Stimulated activated CD8-positive, alpha-beta memory T cell treated with anti-CD3 and anti-CD28 coated beads, Interleukin-12 subunit alpha, Interleukin-12 subunit beta, amount 100 ng/mL, for 24 hours (primary cell): ENCODE measurements at regions not wholly inside any gene's neighbourhood (a gene's known extent, or its start where the extent isn't known, plus 50 kb on each side); places are given as distances from the start of the nearest gene placed in this dataset.

Experiments used
- DNase-seq: peaks from one replicate; pipeline ENCODE4 v3.0.0-alpha.2; 2020; ENCODE audit errors: extremely low read depth

DNA sequence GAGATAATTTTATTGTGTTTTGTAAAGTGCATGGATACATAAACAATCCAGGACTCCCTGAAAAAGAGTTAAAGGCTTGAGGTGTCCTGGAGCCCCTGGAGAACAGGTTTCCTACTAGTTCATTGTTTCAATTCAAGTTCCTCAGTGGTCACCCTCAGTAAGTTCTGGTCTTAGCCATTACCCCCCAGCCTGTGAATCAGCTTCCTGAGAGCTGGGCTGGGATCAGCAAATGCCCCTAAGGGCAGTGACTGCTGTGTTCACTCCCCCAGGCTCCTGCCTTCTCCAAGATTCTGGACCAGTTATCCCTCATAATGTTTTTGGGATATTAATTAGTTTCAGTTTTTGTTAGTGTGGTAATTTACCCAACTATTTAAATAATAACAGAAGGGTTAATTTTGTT is 151.6 kb upstream of the PRSS58 start:
- no peak for DNase-seq

DNA sequence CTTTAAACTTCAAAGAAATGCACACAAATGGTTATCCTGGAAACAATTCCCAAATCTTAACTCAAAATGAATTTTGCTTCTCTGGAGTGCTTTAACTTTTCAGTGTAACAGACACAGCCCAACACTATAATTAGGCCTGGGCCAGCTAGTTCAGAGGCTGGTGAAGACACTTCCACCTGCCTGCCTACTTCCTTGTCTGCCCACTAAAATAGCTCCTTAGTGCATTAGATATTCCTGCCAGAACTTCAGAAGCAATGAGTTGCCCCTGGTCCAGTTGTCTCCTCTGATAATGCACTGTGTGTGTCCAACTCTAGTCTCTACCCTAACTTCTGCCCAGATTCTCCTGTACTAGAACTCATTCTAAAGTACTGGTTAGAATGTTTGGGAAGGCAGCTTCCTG is 150.9 kb upstream of the PRSS58 start:
- no peak for DNase-seq

DNA sequence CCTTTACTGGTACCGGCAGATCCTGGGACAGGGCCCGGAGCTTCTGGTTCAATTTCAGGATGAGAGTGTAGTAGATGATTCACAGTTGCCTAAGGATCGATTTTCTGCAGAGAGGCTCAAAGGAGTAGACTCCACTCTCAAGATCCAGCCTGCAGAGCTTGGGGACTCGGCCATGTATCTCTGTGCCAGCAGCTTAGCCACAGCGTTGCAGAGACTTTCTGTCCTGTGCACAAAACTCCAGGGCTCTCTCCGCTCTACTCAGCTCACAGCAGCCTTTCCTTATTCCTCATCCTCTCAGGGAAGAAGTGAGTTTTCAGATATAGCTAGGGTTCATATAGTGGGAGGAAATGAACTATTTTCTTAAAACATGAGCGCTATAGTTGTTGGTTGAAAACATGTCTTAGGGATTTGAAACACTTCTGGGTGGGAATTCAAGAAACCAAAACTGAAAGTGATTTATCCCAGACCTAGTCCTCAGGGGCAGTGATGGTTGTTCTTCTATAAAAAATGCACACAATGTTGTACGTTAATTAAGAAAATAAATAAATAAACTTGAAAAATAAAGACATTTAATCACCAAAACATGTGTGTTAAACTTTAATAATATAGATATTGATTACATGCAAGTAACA is 150.2 kb upstream of the PRSS58 start:
- no peak for DNase-seq

DNA sequence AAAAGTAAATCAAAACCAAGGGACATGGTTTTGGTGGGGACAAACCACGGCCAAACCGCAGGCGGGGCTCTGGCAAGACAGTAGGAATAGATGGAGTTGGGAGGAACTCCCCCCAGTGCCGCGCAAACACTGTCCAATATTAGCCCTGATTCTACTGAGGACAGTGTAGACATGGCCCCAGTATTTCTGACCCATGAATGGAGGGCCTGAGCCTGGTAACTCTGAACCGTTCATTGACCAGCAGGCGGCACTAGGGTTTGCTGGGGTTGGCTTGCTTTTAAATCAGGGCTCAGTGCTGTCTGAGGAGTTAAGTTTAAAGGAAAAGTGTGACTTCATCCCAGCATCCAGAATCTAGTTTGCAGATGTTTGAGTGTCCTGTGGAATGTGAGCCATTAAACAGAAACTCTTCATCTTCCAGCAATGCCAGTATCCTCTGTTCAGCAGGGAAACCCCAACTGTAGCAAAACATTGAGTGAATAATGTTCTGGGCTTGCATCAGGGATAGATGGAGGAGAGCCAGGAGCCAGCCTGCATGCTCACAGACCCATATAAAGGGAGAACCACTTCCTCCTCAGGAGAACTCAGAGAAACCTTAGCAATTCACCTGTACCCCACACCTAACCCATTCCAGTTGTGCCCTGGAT is 147.4 kb upstream of the PRSS58 start:
- DNase-seq = no peak

DNA sequence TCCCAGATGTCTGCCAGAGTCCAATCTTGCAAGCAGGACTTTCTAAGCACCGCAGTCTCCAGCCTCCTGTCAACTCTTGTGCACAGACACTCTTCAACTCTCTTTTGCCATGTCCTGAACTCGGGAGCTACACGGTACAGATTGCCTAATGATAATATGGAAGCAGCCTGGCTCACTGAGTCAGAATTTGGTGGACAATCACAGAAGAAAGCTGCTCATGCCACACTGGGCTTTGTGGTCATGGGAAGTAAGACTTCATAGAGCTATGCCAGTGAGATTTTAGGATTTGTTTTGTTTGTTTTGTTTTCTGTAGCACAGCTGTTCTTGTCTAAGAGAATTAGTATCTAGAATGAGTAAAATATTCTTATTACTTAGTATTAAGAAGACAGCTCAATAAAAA is 144.1 kb upstream of the PRSS58 start:
- no peak for DNase-seq

DNA sequence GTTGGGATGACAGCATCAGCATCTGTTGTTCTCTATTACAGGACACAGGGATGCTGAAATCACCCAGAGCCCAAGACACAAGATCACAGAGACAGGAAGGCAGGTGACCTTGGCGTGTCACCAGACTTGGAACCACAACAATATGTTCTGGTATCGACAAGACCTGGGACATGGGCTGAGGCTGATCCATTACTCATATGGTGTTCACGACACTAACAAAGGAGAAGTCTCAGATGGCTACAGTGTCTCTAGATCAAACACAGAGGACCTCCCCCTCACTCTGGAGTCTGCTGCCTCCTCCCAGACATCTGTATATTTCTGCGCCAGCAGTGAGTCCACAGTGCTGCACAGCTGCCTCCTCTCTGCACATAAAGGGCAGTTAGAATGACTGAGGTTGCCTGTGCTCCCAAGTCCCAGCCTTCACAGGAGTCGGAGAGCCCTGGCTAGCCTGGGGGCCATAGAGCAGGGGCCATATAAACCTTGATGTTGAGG is 142.2 kb upstream of the PRSS58 start:
- DNase-seq = no peak

DNA sequence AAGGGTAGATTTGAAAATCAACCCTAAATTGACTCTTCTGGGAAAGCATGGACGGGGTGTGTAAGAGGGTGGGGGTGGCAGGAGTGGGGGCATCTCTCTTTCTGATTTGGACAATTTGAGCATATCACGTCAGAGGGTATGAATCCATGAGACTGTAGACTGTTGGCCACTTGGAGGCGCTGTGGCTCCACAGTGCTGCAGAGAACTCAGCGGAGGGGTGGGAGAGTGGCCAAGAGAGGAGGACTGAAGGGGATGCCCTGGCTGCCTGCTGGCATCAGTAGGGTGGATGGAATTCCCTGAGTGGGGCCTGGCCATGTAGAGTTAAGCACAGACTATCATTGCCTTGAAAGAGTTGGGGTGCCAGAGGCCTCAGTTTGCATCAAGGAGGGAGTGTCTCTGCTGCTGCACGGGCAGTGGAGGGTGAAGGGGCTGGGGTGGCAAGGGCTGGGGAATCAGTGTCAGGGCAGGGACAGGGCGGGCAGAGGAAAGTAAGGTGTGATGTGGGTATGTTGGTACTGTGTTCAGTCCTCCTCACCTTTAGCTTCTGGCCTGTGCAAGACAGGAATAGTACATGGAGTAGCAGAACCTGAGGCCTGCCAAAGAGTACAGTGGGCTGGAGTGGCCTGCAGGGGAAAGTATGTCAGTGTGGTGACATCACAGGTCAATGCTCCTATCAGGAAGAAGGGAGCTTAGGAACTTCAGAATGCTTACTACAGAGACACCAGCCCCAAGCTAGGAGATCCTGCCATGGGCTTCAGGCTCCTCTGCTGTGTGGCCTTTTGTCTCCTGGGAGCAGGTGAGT is 133.5 kb upstream of the PRSS58 start:
- DNase-seq = no peak

DNA sequence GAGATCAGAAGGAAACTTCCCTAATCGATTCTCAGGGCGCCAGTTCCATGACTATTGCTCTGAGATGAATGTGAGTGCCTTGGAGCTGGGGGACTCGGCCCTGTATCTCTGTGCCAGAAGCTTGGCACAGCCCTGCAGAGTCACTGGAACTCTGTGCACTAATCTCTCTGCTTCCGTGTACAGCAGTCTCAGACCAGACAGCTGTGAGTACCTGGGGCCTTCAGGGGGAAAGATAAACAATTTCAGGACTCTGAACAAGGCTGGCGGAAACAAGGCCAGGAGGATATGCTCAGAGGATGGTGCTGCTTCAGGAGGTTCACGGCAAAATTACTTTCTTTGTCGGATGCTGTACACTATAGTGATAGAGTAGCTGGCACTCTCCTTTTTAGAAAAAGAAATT is 131.7 kb upstream of the PRSS58 start:
- DNase-seq = no peak

DNA sequence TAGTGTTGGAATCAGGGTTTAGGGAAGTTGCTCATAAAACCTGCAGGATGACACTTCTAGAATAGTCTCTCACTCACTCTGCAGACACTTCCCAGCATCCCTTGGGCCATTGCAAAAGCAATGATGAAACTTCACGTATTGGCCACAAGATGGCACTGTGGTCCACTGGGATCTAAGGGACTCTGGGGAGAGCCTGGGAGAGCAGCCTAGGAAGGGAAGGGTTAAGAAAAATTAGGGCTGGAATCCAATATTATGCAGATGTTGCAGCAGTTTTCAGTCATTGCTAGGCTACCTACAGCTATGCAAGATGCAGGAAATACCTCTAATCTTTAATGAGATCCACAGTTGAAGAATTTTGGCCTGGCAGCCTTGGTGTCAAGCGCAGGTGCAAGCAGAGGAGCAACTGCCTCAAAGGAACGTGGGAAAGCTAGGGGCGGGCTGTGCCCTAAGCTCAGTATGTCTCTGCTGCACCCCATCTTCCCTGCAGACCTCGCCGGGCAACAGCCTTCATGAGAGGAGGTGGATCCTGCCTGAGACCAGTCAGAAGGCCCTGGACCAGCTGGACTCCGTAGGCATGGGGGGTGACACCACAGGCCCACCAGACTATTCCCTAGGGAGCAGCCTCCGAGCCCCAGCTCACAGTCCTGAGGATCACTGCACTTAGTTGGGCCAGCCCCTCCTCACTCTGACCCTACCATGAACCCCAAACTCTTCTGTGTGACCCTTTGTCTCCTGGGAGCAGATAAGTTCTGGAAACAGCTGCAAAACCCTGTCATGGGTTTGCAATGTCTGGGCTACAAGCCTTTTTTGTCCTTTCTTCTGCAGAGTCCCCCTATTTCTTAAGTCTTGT is 127.9 kb upstream of the PRSS58 start:
- no peak for DNase-seq

DNA sequence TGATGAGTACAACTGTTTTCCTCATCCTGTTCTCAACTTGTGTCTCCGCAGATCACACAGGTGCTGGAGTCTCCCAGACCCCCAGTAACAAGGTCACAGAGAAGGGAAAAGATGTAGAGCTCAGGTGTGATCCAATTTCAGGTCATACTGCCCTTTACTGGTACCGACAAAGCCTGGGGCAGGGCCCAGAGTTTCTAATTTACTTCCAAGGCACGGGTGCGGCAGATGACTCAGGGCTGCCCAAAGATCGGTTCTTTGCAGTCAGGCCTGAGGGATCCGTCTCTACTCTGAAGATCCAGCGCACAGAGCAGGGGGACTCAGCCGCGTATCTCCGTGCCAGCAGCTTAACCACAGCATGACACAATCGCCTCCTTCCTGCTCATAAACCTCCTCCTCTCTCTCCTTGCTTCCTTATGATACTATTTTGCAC is 126.7 kb upstream of the PRSS58 start:
- no peak for DNase-seq

DNA sequence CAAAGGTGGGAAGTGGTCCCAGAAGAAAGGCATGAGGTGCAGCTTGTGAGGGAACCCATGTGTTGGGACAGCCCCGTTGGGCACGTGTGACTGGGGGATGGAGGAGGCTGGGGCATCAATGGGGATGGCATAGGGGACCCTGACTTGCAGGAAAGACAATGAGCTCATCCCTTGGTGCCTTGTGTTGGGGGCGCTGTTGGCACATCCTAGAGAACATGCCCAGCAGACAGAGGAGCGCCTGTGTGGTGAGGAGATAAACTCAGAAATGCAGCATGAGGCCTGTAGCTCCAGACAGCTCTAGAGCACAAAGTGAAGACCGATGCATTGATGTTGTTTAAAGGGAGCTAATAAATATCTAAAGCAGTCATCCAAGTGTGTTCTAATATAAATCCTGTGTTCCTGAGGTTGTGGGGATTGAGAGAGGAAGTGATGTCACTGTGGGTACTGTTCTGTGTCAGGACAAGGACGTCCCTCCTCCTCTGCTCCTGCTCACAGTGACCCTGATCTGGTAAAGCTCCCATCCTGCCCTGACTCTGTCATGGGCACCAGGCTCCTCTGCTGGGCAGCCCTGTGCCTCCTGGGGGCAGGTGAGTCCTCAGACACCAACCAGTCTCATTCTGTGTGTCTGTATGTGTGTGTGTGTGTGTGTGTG is 126.1 kb upstream of the PRSS58 start:
- DNase-seq = no peak

DNA sequence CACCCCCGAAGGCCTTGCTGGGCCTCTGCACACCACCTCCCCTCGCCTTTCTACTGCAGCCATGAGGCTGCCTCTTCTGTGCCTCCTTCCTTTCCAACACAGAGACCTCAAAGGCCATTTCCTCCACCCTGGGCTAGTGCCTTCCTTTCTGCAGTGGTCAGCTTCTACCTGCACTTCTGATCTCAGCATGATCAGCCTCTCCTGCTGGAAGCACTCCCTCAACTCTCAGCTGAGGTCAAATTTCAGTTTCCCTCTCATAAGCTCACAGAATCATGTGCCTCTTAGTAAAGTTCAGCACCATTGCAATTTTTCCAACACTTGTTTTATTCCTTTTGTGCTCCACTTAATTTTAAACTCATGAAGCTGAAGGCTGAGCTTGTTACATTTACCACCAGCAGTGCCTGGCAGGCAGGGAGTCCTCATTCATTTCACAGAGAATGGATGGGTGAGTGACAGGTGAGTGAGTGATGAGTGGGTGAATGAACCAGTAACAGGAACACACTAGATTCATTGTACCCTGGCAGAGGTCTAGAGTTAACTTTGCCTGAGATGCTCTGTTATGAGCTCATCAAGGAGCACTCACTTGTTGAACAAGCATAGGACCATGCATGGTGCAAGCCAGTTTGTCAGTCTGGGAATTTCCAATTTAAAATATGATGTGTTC is 124.0 kb upstream of the PRSS58 start:
- no peak for DNase-seq

DNA sequence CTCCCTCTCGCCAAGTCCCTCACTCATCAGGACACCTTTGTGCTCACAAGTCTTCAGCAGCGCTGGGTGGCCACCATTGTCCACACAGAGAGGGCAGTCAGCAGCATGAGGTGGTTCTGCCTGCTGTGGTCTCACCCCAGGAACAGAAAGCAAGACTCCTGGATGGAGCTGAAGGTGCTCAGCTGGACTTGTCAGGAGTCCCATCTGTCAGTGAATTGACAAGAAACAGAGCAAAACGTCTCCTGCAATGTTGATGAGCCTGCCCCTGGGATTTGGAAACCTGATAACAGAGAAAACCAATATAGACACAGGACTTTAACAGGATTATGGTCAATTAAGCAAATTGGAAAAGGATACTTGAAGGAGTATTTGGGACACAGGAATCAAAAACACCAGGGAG is 122.2 kb upstream of the PRSS58 start:
- no peak for DNase-seq

DNA sequence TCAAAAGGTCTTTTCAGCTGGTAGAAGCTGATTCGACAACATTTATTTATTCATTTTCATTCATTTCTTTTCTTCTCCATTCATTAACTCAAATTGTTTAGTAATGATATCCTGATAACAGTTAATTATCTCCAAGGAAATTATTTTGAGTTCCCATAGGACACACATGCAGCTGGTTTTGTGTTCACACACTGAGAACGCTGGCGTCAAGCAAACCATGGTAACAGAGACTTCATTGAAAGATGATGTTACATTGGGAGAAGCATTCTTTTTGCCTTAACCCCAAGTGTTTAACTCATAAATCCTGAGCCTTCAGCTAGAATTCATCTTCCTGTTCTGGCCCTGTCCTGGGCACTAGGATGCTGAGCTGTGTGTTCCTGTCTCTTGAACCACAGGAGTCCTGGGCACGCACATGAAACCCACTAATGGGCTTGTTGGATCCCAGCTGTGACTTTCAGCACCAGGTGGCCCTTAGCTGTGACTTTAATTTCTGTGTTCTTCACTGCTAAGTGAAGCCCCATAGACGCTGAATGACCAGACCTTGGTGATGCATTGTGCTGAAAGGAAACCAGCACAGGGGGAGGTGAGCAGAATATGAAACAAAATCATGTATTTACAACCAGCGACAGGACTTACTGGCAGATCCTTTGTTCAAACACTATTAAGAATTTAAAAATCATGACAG is 121.5 kb upstream of the PRSS58 start:
- no peak for DNase-seq

DNA sequence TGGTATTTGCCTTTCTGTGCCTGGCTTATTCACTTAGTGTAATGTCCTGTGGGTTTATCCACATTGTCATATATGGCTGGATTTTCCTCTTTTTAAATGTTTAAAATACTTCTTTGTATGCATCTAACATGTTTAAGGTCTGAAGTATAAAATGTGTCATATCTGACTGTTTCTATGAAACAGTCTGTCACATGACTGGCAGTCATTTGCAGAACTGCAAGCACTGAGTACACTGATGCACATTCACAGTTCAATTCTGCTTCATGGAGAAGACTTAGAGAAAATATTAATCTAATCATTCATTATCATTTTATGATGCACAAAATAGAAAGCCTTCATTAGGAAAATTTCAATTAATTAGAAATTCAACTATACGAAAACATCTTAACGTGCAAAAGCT is 119.7 kb upstream of the PRSS58 start:
- no peak for DNase-seq

DNA sequence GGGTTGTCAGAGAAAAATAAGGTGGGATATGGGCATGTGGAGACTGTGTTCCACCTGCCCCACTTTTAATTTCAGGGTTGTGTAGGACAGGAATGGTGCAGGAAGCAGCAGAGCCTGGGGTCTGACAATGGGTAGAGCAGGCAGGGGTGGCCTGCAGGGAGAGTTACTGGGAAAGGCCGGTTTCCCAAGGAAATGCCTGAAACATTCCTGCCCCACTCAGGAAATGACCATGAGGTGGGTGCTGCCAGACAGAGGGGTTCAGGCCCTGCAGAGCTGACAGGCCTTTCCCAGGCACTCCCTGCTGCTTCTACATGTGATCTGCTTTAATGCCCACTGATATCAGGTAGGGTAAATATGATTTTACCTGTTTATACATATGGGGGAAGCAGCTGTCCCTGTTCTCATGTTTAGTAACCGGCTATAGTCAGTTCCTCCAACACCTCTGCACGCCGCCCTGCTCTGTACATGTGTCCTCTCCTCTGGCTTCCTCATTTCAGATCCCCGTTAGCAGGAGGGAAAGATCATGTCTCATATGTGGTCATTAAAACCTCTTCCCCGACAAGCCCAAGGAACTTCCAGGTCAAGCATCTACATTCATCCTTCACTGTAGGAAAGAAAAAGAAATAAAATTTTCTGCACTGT is 118.6 kb upstream of the PRSS58 start:
- DNase-seq = no peak

DNA sequence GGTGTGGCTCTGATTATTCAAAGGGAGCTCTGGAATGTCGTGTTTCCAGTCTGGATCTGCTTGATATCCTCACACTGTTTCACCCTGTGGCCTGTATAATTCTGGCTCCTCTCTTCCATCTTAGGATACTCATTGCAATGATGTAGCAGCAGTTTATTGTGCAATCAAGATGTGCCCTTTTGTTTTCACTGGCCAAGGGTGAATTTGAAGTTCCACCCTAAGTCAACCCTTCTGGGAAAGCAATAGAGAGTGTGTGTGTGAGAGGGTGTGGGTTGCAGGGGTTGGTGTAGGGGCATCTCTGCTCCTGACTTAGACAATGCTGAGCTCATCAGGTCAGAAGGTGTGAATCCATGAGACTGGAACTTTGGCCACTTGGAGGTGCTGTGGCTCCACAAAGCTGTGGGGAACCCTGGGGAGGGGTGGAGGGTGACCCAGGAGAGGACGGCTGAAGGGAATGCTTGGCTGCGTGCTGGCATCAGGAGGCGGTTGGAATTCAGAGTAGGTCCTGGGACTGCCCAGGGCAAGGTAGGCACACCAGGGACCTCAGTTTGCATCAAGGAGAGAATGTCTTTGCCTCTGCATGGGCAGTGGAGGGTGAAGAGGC is 118.0 kb upstream of the PRSS58 start:
- DNase-seq = no peak

DNA sequence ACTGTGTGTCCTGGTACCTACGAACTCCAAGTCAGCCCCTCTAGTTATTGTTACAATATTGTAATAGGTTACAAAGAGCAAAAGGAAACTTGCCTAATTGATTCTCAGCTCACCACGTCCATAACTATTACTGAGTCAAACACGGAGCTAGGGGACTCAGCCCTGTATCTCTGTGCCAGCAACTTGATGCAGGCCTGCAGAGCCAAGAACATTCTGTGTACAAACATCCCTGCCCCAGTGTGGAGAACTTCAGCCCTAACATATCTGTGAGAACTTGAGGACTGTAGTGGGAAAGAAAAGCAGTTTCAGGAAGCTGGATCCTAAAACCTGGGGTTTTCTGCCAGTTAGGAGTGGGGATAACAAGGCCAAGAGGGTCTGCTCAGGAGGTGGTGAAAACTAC is 114.9 kb upstream of the PRSS58 start:
- no peak for DNase-seq

DNA sequence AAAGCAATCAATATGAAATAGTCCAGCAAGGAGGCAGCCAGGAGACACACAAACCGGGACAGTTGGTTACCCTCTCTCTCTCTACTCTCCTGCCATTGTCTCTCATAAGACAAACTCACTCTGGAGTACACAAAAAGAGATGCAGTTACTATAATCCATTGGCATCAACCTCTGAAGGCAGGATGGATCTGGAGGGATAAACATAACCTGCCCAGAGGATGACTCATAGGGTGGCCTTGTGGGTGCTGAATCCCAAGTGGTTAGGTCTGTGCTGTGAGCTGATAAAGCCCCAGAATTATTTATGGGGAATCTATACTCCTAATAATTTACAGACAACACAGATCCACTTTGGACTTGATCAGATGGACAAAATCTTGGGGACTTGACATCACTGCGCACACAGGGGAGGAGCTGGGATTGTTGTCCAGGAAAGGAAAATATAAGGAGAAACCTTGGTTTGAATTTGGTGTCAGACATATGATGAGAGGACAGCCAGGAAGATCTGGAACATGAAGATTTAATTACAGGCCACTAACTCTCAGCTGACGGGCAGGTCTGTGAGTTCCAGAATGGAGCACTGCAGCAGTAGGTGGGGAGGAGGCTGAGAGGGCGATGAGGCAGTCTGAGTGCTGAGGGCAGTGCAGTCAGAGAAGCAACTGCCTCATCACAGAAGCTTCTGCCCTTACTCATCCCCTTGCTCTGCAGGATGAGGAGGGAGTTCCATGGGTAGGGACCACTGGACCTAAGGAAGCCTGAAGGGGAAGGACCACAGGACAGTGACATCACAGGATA is 113.9 kb upstream of the PRSS58 start:
- no peak for DNase-seq
